Pancreas (tissue), 10 donors: ENCODE measurements at regions not wholly inside any gene's neighbourhood (a gene's known extent, or its start where the extent isn't known, plus 50 kb on each side); places are given as distances from the start of the nearest gene placed in this dataset.

Experiments
- ATAC-seq, 4 donors: fragments of 200-7000 bp; cut with Tn5 transposase; one replicate each; pipeline versions ENCODE4 v1.8.0 to v1.9.1; 2020; ENCODE audit warnings: mild to moderate bottlenecking in 4 of 4, moderate library complexity in 4 of 4
- DNase-seq, 6 donors: peaks; one replicate each; pipeline ENCODE4 v3.0.0-alpha.2; 2020
- FAIRE-seq: peaks from 2 replicates; lab custom pipeline; 2012; peaks lifted over from hg19 to GRCh38; lab: Jason Lieb, UNC
- H3K27ac ChIP-seq, 4 donors: fragments of 200-600 bp; sonication (generic); 1 replicate in 3 of 4; 2 replicates in 1 of 4; pipeline versions ENCODE4 v1.5.0 to v1.8.0; 2020
- H3K27me3 ChIP-seq, 4 donors: fragments of 200-600 bp; one replicate each; pipeline ENCODE4 v1.8.0; 2021
- H3K36me3 ChIP-seq, 3 donors: fragments of 200-600 bp; sonication (generic) in 1 of 3; one replicate each; pipeline versions ENCODE4 v1.5.0 to v1.8.0; 2020 to 2021
- H3K4me1 ChIP-seq, 3 donors: fragments of 200-600 bp; one replicate each; pipeline ENCODE4 v1.8.0; 2021
- H3K4me3 ChIP-seq, 4 donors: fragments of 200-600 bp; sonication (generic) in 2 of 4; one replicate each; pipeline versions ENCODE4 v1.5.0 to v1.8.0; 2020 to 2021
- H3K9me3 ChIP-seq, 4 donors: fragments of 200-600 bp; one replicate each; pipeline ENCODE4 v1.8.0; 2021
- CTCF ChIP-seq, 4 donors: fragments of 200-600 bp; sonication (generic) in 3 of 4; IDR thresholded peaks; one replicate each; pipeline versions ENCODE4 v1.5.0 to v1.8.0; 2021; ENCODE audit warnings: antibody characterized with exemption in 4 of 4
- WGBS, 2 donors: extraction: QIAGEN DNeasy Blood & Tissue Kit; methylation state at CpG; one replicate each; pipeline ENCODE4 v1.1.7; 2013; 5-methylcytosine and 5-hydroxymethylcytosine counted together
- intact Hi-C, 3 donors: fragments of 100-400 bp; cut with DNase I; formaldehyde crosslinking; loops; one replicate each; pipeline versions ENCODE4 v1.11.1 to v1.14.2; 2022
- donor health status: healthy with polysubstance abuse.
- donor health status: DM: no; HTN: no; CAD: no; lungs with moderate emphysema.
- donor health status: DM: no; HTN: no; CAD: no.
- donor health status: control.
- donor health status: control.
- donor health status: Bipolar disorder and iron deficiency.
- donor health status: DM: yes; HTN: yes; CAD: no.
- donor health status: DM: no; HTN: no; CAD: no.
- donor health status: DM: no; HTN: no; CAD: no.
- donor health status: DM: yes; HTN: yes; CAD: no.

- no peak for DNase-seq
- 81 to 88% methylated on average over 6 of the region's 6 CpGs for WGBS, 2 donors
Observed at GRCh38 chr6:4510317-4510716, 265.9 kb upstream of the CDYL start.

GRCh38 chr6:4509506-4509905 is 266.7 kb upstream of the CDYL start:
- Histone ChIP-seq H3K4me3 (no peak overlapping the region), H3K4me1 (no peaks in the 10 kb centered on the region), H3K27ac (no peak overlapping the region), H3K9me3 (no peaks in the 10 kb centered on the region), H3K27me3 (no peaks in the 10 kb centered on the region), H3K36me3 (no peaks in the 10 kb centered on the region)
- 63 to 64% methylated on average over 3 of the region's 3 CpGs for WGBS, 2 donors
- FAIRE-seq (no peak), DNase-seq (no peak), ATAC-seq (no peak)
- no peak for TF ChIP-seq CTCF (IDR thresholded peaks at IDR 0.05)
- intact Hi-C loops: no loop called here

More at GRCh38 chr6:4510317-4510716, 265.9 kb upstream of the CDYL start:
- H3K4me3 ChIP-seq: no peak overlapping the region
- peaks cover 0 to 3% (median 0%) of the 10 kb centered on the region in 4 donors for H3K27me3 ChIP-seq
- TF ChIP-seq CTCF (IDR thresholded peaks at IDR 0.05): no peak
- FAIRE-seq (no peak), ATAC-seq (no peak)
- H3K9me3 ChIP-seq: no peaks in the 10 kb centered on the region
- intact Hi-C loops: no loop called here
- no peaks in the 10 kb centered on the region for H3K4me1 ChIP-seq
- H3K27ac ChIP-seq: no peak overlapping the region
- no peaks in the 10 kb centered on the region for H3K36me3 ChIP-seq

- no peak overlapping the region for H3K4me3 ChIP-seq
- ATAC-seq (no peak), DNase-seq (no peak), FAIRE-seq (no peak)
- no peaks in the 10 kb centered on the region for H3K27me3 ChIP-seq
- H3K27ac ChIP-seq: no peak overlapping the region
- no peaks in the 10 kb centered on the region for H3K9me3 ChIP-seq
- intact Hi-C loops: no loop called here
- no peaks in the 10 kb centered on the region for H3K4me1 ChIP-seq
- no peaks in the 10 kb centered on the region for H3K36me3 ChIP-seq
- TF ChIP-seq CTCF (IDR thresholded peaks at IDR 0.05): no peak
- 18 to 37% methylated on average over 1 of the region's 1 CpG for WGBS, 2 donors
Observed at GRCh38 chr6:4506792-4507191, 269.4 kb upstream of the CDYL start.

GRCh38 chr6:4506223-4506622 is 270.0 kb upstream of the CDYL start:
- 53 to 56% methylated on average over 3 of the region's 3 CpGs for WGBS, 2 donors
- TF ChIP-seq CTCF (IDR thresholded peaks at IDR 0.05): no peak

GRCh38 chr6:4504700-4505099 is 271.5 kb upstream of the CDYL start:
- Histone ChIP-seq H3K4me3 (no peak overlapping the region), H3K36me3 (no peaks in the 10 kb centered on the region), H3K9me3 (no peaks in the 10 kb centered on the region), H3K4me1 (no peaks in the 10 kb centered on the region), H3K27ac (no peak overlapping the region), H3K27me3 (no peaks in the 10 kb centered on the region)
- TF ChIP-seq CTCF (IDR thresholded peaks at IDR 0.05): no peak
- DNase-seq: no peak
- FAIRE-seq: no peak
- intact Hi-C loops: no loop called here
- 66 to 69% methylated on average over 2 of the region's 2 CpGs for WGBS, 2 donors
- ATAC-seq: no peak

More at GRCh38 chr6:4506223-4506622, 270.0 kb upstream of the CDYL start:
- H3K4me3 ChIP-seq: no peak overlapping the region
- DNase-seq: no peak
- no peaks in the 10 kb centered on the region for H3K4me1 ChIP-seq
- FAIRE-seq: no peak
- no peaks in the 10 kb centered on the region for H3K36me3 ChIP-seq
- H3K27ac ChIP-seq: no peak overlapping the region
- H3K9me3 ChIP-seq: no peaks in the 10 kb centered on the region
- no peak for ATAC-seq
- H3K27me3 ChIP-seq: no peaks in the 10 kb centered on the region
- intact Hi-C loops: no loop called here
